GM23338 (cell line): ENCODE measurements at regions not wholly inside any gene's neighbourhood (a gene's known extent, or its start where the extent isn't known, plus 50 kb on each side); places are given as distances from the start of the nearest gene placed in this dataset.

Experiments used
- EZH2 ChIP-seq: fragments of 200-600 bp; sonication (generic); IDR thresholded peaks from one replicate; pipeline ENCODE4 v1.8.0; 2017; ENCODE audit warnings: antibody characterized with exemption, mild to moderate bottlenecking, low read depth; ENCODE audit not compliant: unreplicated experiment
- JUNB ChIP-seq: IDR thresholded peaks from one replicate; pipeline ENCODE4 v1.6.1; 2016; ENCODE audit warnings: antibody characterized with exemption; ENCODE audit not compliant: unreplicated experiment
- POLR2AphosphoS5 ChIP-seq: IDR thresholded peaks from 2 replicates; pipeline ENCODE4 v1.6.1; 2016; ENCODE audit warnings: antibody characterized with exemption, low read depth
- TF ChIP-seq, protein P1 (sequence below), 2 experiments: fragments of 200-600 bp in 1 of 2; sonication (generic) in 1 of 2; conservative IDR thresholded peaks; 2 replicates each; pipeline versions ENCODE4 v1.5.1 to v1.6.1; 2016 to 2017; ENCODE audit warnings: antibody characterized with exemption in 2 of 2, low read depth in 2 of 2, mild to moderate bottlenecking in 2 of 2, moderate library complexity in 1 of 2

DNA sequence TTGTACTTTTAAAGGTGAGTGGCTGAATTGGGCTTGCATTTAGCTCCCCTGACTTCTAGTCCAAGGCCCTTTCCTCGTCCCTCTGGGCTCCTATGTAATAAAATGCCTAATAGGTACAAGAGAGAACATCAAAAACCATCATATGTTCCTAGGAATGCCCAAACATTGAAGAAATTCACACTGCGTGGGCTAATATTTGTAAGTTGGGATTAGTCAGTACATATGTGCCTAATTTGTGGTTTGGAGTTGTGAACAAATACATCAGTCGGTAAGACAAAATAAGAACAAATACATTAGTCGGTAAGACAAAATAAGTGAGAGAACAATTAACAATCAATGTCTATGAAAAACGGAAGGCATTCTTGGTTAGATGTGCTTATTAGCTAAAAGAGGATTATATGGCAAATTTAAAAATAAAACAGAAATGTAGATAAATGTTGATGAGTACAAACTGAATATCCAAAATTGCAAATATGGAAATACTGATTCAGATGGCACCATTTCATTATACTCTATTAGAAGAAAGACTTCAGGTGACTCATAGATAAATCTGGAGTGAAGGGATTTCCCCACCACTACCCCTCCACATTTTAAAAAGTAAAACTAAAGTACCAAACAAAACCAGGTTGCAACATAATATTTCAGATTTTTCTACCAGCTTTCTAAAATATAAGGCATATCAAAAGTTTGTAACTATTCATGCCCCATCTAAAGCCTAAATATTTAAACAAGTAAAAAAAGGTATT, 325.4 kb downstream of the ZEB2 start:
- TF ChIP-seq POLR2AphosphoS5 (no peak), EZH2 (no peak), JUNB (no peak)
- TF ChIP-seq, protein P1, sequence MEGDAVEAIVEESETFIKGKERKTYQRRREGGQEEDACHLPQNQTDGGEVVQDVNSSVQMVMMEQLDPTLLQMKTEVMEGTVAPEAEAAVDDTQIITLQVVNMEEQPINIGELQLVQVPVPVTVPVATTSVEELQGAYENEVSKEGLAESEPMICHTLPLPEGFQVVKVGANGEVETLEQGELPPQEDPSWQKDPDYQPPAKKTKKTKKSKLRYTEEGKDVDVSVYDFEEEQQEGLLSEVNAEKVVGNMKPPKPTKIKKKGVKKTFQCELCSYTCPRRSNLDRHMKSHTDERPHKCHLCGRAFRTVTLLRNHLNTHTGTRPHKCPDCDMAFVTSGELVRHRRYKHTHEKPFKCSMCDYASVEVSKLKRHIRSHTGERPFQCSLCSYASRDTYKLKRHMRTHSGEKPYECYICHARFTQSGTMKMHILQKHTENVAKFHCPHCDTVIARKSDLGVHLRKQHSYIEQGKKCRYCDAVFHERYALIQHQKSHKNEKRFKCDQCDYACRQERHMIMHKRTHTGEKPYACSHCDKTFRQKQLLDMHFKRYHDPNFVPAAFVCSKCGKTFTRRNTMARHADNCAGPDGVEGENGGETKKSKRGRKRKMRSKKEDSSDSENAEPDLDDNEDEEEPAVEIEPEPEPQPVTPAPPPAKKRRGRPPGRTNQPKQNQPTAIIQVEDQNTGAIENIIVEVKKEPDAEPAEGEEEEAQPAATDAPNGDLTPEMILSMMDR (conservative IDR thresholded peaks at IDR 0.05; ENCODE audit: low read depth in 2 of 2), result no peak
